OCI-LY7 (cell line): ENCODE measurements at regions not wholly inside any gene's neighbourhood (a gene's known extent, or its start where the extent isn't known, plus 50 kb on each side); places are given as distances from the start of the nearest gene placed in this dataset.

Experiments
- CTCF ChIP-seq: fragments of 200-600 bp; sonication (generic); conservative IDR thresholded peaks from 2 replicates; pipeline ENCODE4 v1.5.1; 2014; ENCODE audit warnings: mild to moderate bottlenecking, antibody characterized with exemption, low read length, moderate library complexity, mixed read lengths
- EZH2phosphoT487 ChIP-seq: fragments of 200-600 bp; sonication (generic); IDR thresholded peaks from 2 replicates; pipeline ENCODE4 v1.6.1; 2018; ENCODE audit warnings: low read depth, borderline replicate concordance, mild to moderate bottlenecking, mixed run types, antibody characterized with exemption, low read length, moderate library complexity, mixed read lengths

DNA sequence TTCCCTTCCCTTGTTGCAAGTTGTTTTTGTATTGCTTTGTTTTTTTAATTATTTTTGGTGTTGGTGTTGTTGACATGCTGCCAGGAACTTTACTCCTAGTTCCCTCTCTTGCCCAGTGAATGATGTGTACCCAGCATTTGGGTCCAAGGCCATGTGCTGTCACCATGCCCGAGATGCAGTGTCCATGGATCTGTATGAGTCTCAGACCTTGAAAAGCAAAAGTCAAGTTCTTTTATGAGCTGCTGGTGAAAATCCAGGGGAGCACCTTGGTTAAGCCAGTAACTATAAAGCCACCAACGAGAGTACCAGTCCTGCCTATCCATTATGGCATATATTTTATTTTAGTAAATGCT lies 236.4 kb downstream of the BCL11A start:
- TF ChIP-seq CTCF (no peak), EZH2phosphoT487 (no peak)
